ENCODE measurements at regions not wholly inside any gene's neighbourhood (a gene's known extent, or its start where the extent isn't known, plus 50 kb on each side); places are given as distances from the start of the nearest gene placed in this dataset.

DNA sequence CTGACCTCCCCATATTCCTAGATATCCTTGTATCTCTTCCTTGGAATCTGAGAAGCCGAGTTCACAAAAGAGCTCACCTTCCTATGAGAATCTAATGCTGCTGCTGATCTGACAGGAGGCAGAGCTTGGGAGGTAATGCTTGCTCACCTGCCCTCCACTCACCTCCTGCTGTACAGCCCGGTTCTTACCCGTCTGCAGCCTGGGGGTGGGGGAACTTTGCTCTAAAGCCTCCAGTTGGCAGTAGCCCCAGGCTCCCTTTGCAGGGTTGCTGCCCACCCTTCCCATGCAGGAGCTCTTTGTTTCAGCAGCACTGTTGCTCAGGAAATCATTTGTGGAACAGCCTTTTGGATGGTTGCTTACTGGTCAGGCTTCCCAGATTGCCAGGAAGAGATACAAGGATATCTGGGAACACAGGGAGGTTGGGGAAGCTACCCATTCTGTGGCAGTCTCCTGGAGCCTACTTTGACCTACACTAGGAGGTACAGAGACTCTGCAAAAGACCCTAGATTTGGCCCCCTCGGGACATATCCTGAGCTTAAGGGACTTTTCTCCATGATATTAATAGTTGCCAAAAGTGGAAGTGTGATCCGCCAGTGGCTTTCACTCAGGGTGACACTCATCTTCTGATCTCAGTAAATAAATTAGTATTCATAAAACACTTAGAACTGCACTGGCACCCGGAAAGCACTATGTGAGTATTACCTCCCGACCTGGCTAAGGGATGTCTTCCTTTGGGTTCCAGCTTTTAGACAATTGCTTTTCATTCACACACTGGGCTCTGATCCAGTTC, 363.7 kb upstream of the PODXL start:
- DNase-seq (ENCODE audit: low read depth, low spot score) (no peak), FAIRE-seq (no peak)
- Histone ChIP-seq H3K4me3 (ENCODE audit: control insufficient read depth in 2 of 3, extremely low read depth in 1 of 3, insufficient read depth in 2 of 3, low read depth in 1 of 3, low read length in 3 of 3) (no peak overlapping the region), H3K9ac (ENCODE audit: control insufficient read depth, extremely low read depth, insufficient read depth, low read length) (no peak overlapping the region), H3K79me2 (ENCODE audit: control insufficient read depth, insufficient read depth, low read length) (no peaks in the 10 kb centered on the region), H3K36me3 (ENCODE audit: control insufficient read depth in 2 of 2, extremely low read depth in 1 of 2, insufficient read depth in 2 of 2, low read length in 2 of 2) (no peaks in the 10 kb centered on the region), H3K27me3 (ENCODE audit: control insufficient read depth, extremely low read depth, insufficient read depth, low read length) (peaks cover 13% of the 10 kb centered on the region), H3K27ac (ENCODE audit: control insufficient read depth, insufficient read depth, low read length) (no peak overlapping the region), H3K4me1 (ENCODE audit: control insufficient read depth, extremely low read depth, insufficient read depth, low read length) (no peaks in the 10 kb centered on the region), H3K4me2 (ENCODE audit: control insufficient read depth, extremely low read depth, insufficient read depth, low read depth, low read length) (no peak overlapping the region), H3K9me3 (ENCODE audit: control insufficient read depth, low read depth, low read length) (no peaks in the 10 kb centered on the region), H4K20me1 (ENCODE audit: control insufficient read depth, extremely low read depth, insufficient read depth, low read length) (no peaks in the 10 kb centered on the region), H2AFZ (ENCODE audit: control insufficient read depth, low read length) (no peak overlapping the region), H3K9me1 (ENCODE audit: control insufficient read depth, extremely low read depth, insufficient read depth, low read length) (no peaks in the 10 kb centered on the region)
- TF ChIP-seq, protein P1, sequence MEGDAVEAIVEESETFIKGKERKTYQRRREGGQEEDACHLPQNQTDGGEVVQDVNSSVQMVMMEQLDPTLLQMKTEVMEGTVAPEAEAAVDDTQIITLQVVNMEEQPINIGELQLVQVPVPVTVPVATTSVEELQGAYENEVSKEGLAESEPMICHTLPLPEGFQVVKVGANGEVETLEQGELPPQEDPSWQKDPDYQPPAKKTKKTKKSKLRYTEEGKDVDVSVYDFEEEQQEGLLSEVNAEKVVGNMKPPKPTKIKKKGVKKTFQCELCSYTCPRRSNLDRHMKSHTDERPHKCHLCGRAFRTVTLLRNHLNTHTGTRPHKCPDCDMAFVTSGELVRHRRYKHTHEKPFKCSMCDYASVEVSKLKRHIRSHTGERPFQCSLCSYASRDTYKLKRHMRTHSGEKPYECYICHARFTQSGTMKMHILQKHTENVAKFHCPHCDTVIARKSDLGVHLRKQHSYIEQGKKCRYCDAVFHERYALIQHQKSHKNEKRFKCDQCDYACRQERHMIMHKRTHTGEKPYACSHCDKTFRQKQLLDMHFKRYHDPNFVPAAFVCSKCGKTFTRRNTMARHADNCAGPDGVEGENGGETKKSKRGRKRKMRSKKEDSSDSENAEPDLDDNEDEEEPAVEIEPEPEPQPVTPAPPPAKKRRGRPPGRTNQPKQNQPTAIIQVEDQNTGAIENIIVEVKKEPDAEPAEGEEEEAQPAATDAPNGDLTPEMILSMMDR (optimal IDR thresholded peaks at IDR 0.05 in 1 of 3, IDR thresholded peaks at IDR 0.05 in 1 of 3, conservative IDR thresholded peaks at IDR 0.05 in 1 of 3; ENCODE audit: extremely low read depth in 1 of 3, insufficient read depth in 2 of 3, low read length in 3 of 3): no peak
- no peak for TF ChIP-seq EZH2 (IDR thresholded peaks at IDR 0.05; ENCODE audit: low read length)
- dilution Hi-C loops (cut with MboI; ENCODE audit: extremely low pct_ligation_motif_present, low sequenced_read_pairs): no loop called here

DNA sequence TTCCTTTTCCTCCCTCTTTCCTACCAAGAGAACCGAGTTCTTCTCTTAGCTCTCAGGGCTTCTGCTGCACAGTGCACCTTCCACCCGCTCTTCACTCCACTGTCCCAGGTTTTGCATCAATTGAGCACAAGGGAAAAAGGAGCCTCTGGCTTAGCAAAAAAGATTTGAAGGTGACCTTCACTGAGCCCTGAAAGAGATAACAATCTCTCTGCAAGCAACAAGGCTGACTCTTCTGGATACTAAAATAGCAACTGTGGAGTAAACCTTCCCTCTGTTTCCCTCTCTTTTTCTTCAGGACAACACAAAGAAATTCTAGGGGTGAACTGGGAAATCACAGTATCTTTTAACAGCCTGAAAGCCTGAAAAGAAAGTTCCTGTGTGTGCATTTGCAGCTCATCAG, 354.7 kb upstream of the PODXL start:
- dilution Hi-C loops (cut with MboI; ENCODE audit: extremely low pct_ligation_motif_present, low sequenced_read_pairs): no loop called here
- FAIRE-seq (no peak), DNase-seq (ENCODE audit: low read depth, low spot score) (no peak)
- H3K9me1 ChIP-seq (ENCODE audit: control insufficient read depth, extremely low read depth, insufficient read depth, low read length): no peaks in the 10 kb centered on the region
- no peaks in the 10 kb centered on the region for H3K4me1 ChIP-seq (ENCODE audit: control insufficient read depth, extremely low read depth, insufficient read depth, low read length)
- no peaks in the 10 kb centered on the region for H3K79me2 ChIP-seq (ENCODE audit: control insufficient read depth, insufficient read depth, low read length)
- TF ChIP-seq EZH2 (IDR thresholded peaks at IDR 0.05; ENCODE audit: low read length): no peak
- TF ChIP-seq, protein P1 (optimal IDR thresholded peaks at IDR 0.05 in 1 of 3, IDR thresholded peaks at IDR 0.05 in 1 of 3, conservative IDR thresholded peaks at IDR 0.05 in 1 of 3; ENCODE audit: extremely low read depth in 1 of 3, insufficient read depth in 2 of 3, low read length in 3 of 3): no peak
- H3K9me3 ChIP-seq (ENCODE audit: control insufficient read depth, low read depth, low read length): peaks cover 4% of the 10 kb centered on the region
- no peak overlapping the region for H2AFZ ChIP-seq (ENCODE audit: control insufficient read depth, low read length)
- H3K4me3 ChIP-seq (ENCODE audit: control insufficient read depth in 2 of 3, extremely low read depth in 1 of 3, insufficient read depth in 2 of 3, low read depth in 1 of 3, low read length in 3 of 3): no peak overlapping the region
- peaks cover 51% of the 10 kb centered on the region for H3K27me3 ChIP-seq (ENCODE audit: control insufficient read depth, extremely low read depth, insufficient read depth, low read length)
- H3K4me2 ChIP-seq (ENCODE audit: control insufficient read depth, extremely low read depth, insufficient read depth, low read depth, low read length): no peak overlapping the region
- H3K27ac ChIP-seq (ENCODE audit: control insufficient read depth, insufficient read depth, low read length): no peak overlapping the region
- no peaks in the 10 kb centered on the region for H4K20me1 ChIP-seq (ENCODE audit: control insufficient read depth, extremely low read depth, insufficient read depth, low read length)
- H3K36me3 ChIP-seq (ENCODE audit: control insufficient read depth in 2 of 2, extremely low read depth in 1 of 2, insufficient read depth in 2 of 2, low read length in 2 of 2): no peaks in the 10 kb centered on the region
- no peak overlapping the region for H3K9ac ChIP-seq (ENCODE audit: control insufficient read depth, extremely low read depth, insufficient read depth, low read length)
